ENCODE measurements at regions not wholly inside any gene's neighbourhood (a gene's known extent, or its start where the extent isn't known, plus 50 kb on each side); places are given as distances from the start of the nearest gene placed in this dataset.

DNA sequence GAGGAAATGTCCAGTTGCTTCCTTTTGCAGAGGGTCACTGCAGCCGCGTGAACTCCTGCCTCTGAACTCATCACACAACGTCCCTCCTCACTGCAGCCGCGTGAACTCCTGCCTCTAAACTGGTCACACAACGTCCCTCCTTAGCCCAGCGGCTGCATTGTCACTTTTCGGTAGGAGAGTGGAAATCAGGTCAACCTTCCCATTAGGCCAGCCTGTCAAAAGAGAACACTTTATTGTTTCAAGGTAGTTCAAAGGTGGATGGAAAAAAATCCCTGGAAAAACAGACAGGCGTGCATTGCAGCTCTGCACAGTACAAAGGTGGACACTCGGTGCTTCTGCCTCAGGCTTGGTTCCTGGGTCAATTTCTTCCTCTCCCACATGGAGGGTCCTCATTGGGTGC, 280.2 kb downstream of the FOXL1 start:
- TF ChIP-seq POLR2A (IDR thresholded peaks at IDR 0.05; ENCODE audit: low read depth, low read length) = no peak
- no peak for TF ChIP-seq POLR2AphosphoS5 (IDR thresholded peaks at IDR 0.05; ENCODE audit: low read depth, low read length)

Data from GM12892 (cell line).